CMK (cell line): ENCODE measurements at regions not wholly inside any gene's neighbourhood (a gene's known extent, or its start where the extent isn't known, plus 50 kb on each side); places are given as distances from the start of the nearest gene placed in this dataset.

Experiments
- DNase-seq: peaks from one replicate; pipeline ENCODE4 v3.0.0-alpha.2; 2010; ENCODE audit warnings: low read depth

DNA sequence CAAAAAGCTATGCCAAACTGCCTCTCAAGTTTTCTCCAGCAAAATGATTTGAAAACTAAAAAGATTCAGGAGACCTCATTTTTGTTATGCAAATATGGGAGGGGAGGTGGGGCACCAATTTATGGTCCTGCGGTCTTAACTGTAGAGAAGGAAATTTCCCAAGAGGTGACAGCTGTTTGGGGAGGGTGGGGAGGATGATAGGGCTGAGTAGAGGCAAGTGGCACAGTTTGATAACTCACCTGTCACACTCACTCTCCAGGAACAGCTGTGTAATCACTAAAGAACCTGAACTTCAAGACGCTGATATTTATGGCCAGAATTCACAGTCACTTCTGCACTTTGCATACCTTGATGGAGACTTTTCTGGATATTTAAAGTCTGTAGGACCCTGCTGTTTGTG lies 232.9 kb upstream of the STARD13 start:
- no peak for DNase-seq

DNA sequence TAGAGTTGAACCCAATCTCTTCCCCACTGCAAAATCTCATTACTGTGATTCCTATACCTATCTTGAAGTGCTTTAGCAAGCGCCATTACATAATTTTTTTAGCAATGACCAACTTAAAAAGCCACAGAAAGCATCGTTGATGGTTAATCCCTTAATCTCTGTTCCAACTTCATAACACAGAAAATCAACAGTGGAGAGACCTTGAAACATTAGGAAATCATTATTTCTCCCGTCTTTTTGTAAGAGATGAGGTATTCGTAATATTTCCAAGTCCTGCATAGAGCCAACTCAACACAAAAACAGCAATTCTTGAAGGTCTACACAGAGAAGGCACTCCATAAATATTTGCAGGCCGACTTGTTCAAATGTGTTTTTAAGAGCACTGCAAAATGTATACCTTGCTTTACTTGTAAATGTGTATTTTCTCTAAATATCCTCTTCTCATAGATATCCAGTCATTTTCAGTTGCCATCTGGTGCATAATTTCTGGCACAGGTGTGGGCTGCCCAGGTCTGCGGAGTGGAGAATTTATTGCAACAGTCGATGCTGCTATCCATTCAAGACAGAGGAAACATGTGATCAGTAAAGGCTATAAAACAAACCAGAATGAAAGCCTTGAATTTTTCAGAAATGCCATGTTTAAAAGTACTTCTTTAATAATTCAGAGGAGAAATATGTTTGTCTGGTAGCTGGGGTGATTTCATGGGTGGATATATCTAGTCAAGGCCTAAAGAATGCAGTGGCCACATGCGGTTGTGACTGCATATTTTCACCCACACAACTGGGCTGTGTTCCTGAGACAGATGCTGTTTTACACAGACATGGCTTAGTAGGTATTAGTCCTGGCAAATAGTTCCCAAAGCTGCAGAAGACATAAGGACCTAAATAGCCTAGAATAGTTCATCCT lies 234.3 kb upstream of the STARD13 start:
- no peak for DNase-seq

- no peak for DNase-seq
Observed at GRCh38 chr13:33520468-33520839, 234.9 kb upstream of the STARD13 start.

DNA sequence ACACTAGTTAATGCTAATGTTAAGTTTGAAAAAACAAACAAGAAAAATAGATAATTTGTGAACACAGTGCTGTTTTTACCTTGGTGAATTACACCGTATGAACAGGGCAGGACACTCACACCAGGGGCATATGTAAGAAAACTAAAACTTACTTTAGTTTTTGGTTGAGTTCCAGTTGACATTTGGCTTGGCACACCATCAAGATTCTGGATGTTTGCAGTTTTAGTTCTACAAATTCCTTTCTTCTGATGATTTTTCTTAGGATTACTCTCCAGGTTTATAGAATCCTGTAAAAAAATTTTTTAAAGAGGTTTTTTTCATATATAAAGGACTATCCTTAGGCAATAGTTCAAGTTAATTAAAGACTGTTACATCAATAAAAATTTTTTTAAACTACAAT lies 238.5 kb upstream of the STARD13 start:
- DNase-seq: no peak

GRCh38 chr13:33525763-33526162 lies 240.2 kb upstream of the STARD13 start:
- no peak for DNase-seq

GRCh38 chr13:33526718-33527117 lies 241.2 kb upstream of the STARD13 start:
- no peak for DNase-seq

GRCh38 chr13:33528896-33529295 lies 243.3 kb upstream of the STARD13 start:
- no peak for DNase-seq

DNA sequence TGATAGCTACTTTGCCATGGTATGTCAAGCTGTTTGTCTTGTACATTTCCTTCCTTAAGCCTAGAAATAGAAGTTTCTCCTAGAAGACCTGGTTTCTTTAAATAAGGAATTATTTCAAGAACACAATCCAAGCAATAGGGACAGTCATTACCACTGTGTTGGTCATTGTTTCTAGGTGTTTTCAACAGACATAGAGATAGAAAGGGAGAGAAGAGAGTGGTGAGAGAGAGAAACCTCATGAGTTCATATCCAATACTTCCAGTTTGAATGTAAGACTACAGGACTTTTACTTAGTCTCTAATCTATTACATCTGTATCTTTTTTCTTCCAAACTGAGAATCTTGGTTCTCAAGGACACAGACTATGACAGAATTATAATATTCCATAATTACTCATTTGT lies 245.9 kb upstream of the STARD13 start:
- no peak for DNase-seq

DNA sequence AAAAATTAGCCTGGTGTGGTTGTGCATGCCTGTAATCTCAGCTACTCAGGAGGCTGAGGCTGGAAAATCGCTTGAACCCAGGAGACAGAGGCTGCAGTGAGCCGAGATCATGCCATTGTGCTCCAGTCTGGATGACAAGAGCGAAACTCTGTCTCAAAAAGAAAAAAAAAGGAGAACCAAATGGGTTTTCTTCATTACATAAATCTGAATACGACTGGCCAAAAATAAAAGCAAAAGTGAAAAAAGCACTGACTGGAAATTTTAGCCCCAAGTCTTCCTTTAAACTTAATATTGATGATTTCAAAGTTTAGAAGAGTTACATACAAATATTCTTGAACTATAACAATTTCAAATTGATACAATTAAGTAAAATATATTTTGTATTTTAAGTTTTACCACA lies 249.5 kb upstream of the STARD13 start:
- no peak for DNase-seq

DNA sequence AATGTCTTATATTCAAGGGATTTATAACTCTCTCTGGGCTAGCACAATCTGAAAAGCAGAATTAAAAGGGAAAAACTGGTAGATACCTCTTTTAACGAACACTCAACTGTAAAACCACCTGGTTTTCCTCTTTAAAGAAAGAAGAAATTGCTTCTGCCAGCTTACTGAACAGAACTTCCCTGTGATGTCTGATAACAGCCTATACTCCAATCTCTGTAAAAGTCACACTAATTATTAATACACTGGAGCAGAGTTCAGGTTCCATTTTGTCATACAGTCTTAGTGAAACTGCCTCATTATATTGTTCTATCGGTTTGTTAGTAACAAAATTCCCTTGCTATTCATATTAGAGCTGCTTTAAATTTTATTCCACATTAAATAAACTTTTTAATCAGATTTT lies 251.0 kb upstream of the STARD13 start:
- DNase-seq: no peak

DNA sequence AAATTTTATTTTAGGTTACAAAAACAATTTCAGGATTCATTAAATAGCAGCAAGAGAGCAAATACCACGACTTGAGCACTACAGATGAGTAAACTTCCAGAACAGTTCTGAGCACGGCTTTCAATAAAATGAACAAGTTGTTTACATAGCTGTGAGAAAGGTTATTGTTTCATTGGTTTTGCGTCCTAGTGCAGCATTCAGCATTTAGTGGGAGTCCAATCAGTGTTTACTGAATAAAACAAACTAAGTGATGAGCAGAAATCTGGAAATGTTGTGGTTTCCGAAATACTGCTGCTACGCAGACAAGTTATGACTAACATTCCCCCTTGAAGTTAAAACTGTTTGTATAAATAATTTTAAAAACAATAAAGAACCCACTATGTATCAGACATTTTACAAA lies 251.5 kb upstream of the STARD13 start:
- no peak for DNase-seq

DNA sequence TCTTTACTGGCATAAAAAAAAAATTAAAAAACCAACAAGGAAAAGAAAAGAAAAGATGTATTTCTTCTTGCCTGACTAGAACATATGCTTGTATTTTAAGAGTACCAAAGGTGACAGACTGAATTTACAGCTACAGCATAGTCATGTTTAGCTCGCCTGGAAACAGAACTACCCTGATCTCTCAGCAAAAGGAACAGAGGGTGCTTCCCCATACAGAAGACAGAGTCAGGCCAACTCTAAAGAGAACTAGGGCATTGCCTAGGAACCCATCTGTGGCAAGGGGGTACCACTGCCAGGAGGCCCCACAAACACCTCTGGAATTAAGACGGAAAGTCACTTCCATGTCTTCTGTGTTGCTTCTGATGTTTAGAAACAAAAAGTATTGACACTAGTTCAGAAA lies 252.1 kb upstream of the STARD13 start:
- no peak for DNase-seq

DNA sequence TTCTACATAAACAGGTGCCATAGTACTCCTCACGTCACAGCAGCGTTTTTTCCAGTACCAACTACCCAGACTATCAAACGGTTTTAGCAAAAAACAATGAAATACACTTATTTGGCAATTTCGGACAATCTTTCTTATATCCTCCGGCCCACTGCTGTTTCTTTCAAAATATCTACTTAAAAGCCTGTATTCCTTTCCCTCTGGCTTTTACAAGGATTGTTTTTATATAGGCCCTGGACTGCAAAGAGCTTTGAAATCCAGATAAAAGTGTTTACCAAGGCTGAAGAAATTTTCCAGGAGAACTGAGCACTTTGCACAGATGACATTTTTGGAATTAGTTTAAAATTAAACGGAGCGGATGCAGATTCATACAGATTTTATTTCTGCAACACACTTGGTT lies 255.9 kb upstream of the STARD13 start:
- no peak for DNase-seq

GRCh38 chr13:33541962-33542308 lies 256.4 kb upstream of the STARD13 start:
- no peak for DNase-seq

- DNase-seq: peak; percentile 67
Observed at GRCh38 chr13:33542309-33543088, 256.9 kb upstream of the STARD13 start.

DNA sequence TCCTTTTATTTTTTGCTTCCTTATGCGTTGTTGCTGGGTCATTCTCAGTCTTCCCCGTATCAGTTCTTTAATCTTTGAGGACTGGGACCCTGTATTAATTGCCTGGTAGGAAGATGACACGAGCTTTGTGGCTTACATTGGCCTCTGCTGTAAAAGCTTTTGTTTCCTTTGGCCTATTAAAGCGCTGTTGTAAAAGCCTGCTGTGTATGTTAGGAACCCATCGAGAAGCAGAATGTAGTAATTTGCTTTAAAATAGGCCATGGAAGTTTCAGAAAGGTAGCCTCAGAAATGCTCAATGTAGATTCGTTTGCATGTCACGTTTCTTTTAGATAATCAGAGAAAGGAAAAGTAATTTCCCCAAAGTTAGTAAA lies 257.5 kb upstream of the STARD13 start:
- DNase-seq: no peak

- no peak for DNase-seq
Observed at GRCh38 chr13:33543631-33544265, 258.2 kb upstream of the STARD13 start.

- no peak for DNase-seq
Observed at GRCh38 chr13:33544308-33544707, 258.8 kb upstream of the STARD13 start.

DNA sequence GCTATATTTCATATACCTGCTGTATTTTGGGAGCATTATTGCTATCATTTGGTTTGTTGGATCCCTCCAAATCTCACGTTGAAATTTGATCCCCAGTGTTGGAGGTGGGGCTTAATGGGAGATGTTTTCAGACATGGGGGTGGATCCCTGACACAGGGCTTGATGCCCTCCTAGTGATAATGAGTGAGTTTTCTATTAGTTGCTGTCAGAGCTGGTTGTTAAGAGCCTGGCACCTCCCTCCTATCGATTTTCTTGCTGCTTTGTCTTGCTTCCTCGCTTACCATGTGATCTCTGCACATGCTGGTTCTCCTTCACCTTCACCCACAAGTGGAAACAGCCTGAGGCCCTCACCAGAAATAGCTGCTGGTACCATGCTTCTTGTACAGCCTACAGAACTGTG lies 259.9 kb upstream of the STARD13 start:
- DNase-seq: no peak

DNA sequence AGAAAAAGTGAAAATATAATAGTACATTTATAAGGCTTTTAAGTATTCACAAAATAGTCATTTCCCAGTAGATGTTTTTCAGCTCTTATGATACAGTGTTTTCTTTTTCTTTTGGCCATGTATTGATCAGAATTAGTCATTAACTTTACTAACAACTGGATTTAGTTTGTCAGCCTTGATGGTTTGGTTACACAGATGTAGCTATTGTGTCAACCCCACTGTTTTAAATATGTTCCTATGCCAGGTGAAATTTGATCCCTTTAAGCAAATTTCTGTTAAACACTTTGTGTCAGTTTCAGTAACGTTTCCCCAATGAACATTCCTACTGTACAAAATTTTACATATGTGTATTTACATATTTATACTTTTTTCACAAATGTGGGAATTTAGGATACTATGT lies 261.5 kb upstream of the STARD13 start:
- no peak for DNase-seq

DNA sequence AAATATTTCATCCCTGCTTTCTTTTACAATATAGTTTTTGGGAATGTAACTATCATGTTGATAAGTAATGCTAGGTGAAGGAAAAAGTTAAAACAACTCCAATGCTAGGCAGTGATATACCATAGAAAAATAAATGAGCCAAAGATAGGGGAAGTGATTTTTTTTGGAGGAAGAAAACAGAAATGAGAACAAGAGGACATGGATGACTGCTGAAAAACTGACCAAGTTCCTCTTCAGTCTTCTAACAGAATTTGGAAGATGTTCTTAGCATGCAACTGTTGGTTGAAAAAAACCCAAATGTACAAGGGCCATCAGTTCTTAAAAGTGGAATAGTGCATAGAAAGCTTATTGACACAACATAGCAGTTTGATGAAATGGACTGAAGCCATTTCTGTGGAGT lies 262.5 kb upstream of the STARD13 start:
- no peak for DNase-seq

GRCh38 chr13:33550276-33550675 lies 264.7 kb upstream of the STARD13 start:
- no peak for DNase-seq

DNA sequence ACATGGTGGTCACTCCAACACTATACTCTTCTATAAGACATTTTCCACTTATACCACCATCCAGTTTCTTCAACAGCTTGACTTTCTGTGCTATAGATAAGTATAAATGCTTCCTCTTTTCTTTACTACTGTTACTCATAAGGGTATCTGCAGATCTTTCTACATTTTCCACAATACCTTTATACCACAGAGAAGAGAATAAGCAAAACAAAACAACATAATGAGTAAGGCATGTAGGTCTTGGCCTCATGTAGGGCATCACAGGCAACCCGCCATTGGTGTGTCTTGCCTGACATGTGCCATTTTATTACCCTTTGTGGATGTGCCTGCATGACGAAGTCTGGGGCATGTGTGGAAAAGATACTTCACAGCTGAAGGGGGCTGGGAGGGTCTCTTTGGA lies 265.3 kb upstream of the STARD13 start:
- no peak for DNase-seq
